ENCODE measurements at regions not wholly inside any gene's neighbourhood (a gene's known extent, or its start where the extent isn't known, plus 50 kb on each side); places are given as distances from the start of the nearest gene placed in this dataset.

GRCh38 chrX:20333672-20334071 lies 67.0 kb upstream of the RPS6KA3 start (continued):
- TF ChIP-seq ZMIZ1 (IDR thresholded peaks at IDR 0.05; ENCODE audit: low read depth in 2 of 2, low read length in 2 of 2) (no peak), FOXP1 (CRISPR knock-in tag; IDR thresholded peaks at IDR 0.05) (no peak), ZHX1 (conservative IDR thresholded peaks at IDR 0.05; ENCODE audit: low read length) (no peak), SIX5 (IDR thresholded peaks at IDR 0.05; ENCODE audit: borderline replicate concordance in 1 of 2, insufficient read depth in 1 of 2, low read depth in 1 of 2, low read length in 2 of 2) (no peak)

GRCh38 chrX:20330545-20330944 lies 63.8 kb upstream of the RPS6KA3 start:
- H3K4me1 ChIP-seq (replicated peaks in 1 of 2; ENCODE audit: control insufficient read depth in 2 of 2, insufficient read depth in 2 of 2, low read length in 2 of 2), result no peaks in the 10 kb centered on the region
- H3K27me3 ChIP-seq (ENCODE audit: control insufficient read depth in 2 of 2, insufficient read depth in 2 of 2, low read length in 2 of 2), result peaks cover 2 to 6% of the 10 kb centered on the region in 2 experiments; a peak in 3 of 5 replicates
- POLR2A ChIA-PET, result no interaction called here
- no peak for DNase-seq (ENCODE audit: extremely low read depth in 1 of 4, low spot score in 3 of 4)
- no peak for ATAC-seq
- no peak for FAIRE-seq
- intact Hi-C loops (cut with micrococcal nuclease) (no loop called here), in situ Hi-C loops (cut with MboI) (no loop called here)
- H3K4me2 ChIP-seq (ENCODE audit: insufficient read depth, low read length), result no peak overlapping the region
- H3K27ac ChIP-seq (ENCODE audit: extremely low read depth, low read depth, low read length), result no peak overlapping the region
- no peaks in the 10 kb centered on the region for H4K20me1 ChIP-seq (replicated peaks; ENCODE audit: control insufficient read depth, insufficient read depth, low read length)
- no peaks in the 10 kb centered on the region for H3K9me1 ChIP-seq (ENCODE audit: control insufficient read depth, insufficient read depth, low read length)
- 0% methylated on average over 1 of the region's 2 CpGs for WGBS (ENCODE audit: insufficient coverage, low coverage, missing lambda C conversion rate)
- H3K36me3 ChIP-seq (ENCODE audit: control insufficient read depth, insufficient read depth, low read length), result no peaks in the 10 kb centered on the region
- BruUV-seq (replicated peaks), result no TSS peak
- no peak overlapping the region for H3K4me3 ChIP-seq
- H3K79me2 ChIP-seq (ENCODE audit: control insufficient read depth, insufficient read depth, low read length), result no peaks in the 10 kb centered on the region
- H3K9ac ChIP-seq (ENCODE audit: insufficient read depth in 1 of 2, low read depth in 2 of 2, low read length in 2 of 2), result no peak overlapping the region
- CTCF ChIA-PET (ENCODE audit: low intra/inter-chr PET ratio), result no interaction called here
- H2AFZ ChIP-seq (ENCODE audit: low read depth, low read length), result no peak overlapping the region
- H3K9me3 ChIP-seq (replicated peaks; ENCODE audit: control insufficient read depth, insufficient read depth, low read depth, low read length), result no peaks in the 10 kb centered on the region
- TF ChIP-seq TAF15 (IDR thresholded peaks at IDR 0.05; ENCODE audit: low read depth, low read length), result no peak
- TF ChIP-seq ATF2 (CRISPR knock-in tag; IDR thresholded peaks at IDR 0.05), result no peak
- TF ChIP-seq YBX1 (IDR thresholded peaks at IDR 0.05), result no peak
- TF ChIP-seq MCM7 (IDR thresholded peaks at IDR 0.05), result no peak
- TF ChIP-seq HDAC2 (IDR thresholded peaks at IDR 0.05), result no peak
- no peak for TF ChIP-seq FOXM1 (IDR thresholded peaks at IDR 0.05; ENCODE audit: low read depth)
- TF ChIP-seq FOXM1 (CRISPR knock-in tag; IDR thresholded peaks at IDR 0.05; ENCODE audit: low read depth), result no peak
- TF ChIP-seq HBP1 (CRISPR knock-in tag; IDR thresholded peaks at IDR 0.05), result no peak
- no peak for TF ChIP-seq ZNF695 (CRISPR knock-in tag; IDR thresholded peaks at IDR 0.05)

Measured in K562 (cell line).